HG03175 (cell line): ENCODE measurements at regions not wholly inside any gene's neighbourhood (a gene's known extent, or its start where the extent isn't known, plus 50 kb on each side); places are given as distances from the start of the nearest gene placed in this dataset.

ENCODE experiments used
- ATAC-seq: cut with Tn5 transposase; IDR thresholded peaks from one replicate; pipeline ENCODE4 v1.9.1; 2021; ENCODE audit warnings: mild to moderate bottlenecking, moderate library complexity; ENCODE audit not compliant: unreplicated experiment

GRCh38 chr5:30001826-30002225, 1191.7 kb upstream of the CDH6 start:
- ATAC-seq: no peak

DNA sequence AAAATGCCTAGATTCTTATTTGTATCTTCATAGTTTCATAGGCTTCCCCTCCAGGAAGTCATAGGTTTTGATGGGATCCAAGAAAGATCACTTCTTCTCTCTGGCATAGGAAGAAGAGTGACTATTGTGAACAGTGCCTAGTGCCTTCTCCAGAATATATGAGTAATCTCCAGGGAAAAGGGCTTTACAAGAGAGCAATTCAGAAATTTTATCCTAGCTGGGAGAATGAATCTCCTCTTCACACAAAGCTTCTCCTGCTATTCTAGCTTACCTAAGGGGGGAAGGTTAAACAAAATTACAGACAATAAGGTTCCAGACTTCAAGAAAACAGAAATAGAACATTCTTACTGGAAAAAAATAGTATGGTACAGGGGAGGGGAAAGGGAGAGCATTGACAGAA, 1193.3 kb upstream of the CDH6 start:
- no peak for ATAC-seq

DNA sequence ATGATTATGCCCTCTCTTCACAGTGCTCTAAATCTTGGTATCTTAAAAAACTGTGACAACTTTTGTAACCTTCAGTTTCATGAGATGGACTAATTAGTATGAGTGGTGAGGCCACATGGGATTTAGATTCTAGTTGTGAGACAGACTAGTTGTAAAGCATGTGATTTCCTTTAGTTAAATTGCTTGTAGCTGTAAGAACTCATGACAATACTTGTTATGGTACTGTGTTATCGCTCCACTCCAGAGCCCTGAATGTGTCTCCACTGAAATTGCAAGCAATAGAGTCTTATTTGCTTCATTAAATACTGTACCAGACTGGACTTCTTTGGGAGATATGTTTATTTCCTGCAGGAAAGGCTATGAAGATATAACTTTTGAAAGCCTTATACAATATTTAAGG, 1198.3 kb upstream of the CDH6 start:
- ATAC-seq: no peak

DNA sequence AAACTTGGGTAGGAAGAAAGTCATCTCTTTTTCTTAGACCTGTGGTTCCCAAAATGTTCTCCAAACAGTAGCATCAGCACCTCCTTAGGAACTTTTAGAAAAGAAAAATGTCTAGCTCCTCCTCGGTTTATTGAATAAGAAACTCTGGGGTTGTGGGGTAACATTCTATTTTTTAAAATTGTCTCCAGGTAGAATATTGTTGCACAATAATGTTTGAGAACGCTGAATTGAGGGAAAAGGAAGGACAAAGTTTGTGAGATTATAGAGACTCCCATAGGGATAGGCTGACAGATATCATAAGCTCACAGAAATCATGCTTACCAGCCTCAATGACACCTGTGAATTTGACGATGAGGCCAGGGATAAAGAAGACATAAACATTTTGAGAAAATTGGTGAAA, 1199.0 kb upstream of the CDH6 start:
- no peak for ATAC-seq

- ATAC-seq: no peak
Measured at GRCh38 chr5:29993286-29993685, 1200.2 kb upstream of the CDH6 start.

- ATAC-seq: no peak
Measured at GRCh38 chr5:29992248-29992647, 1201.2 kb upstream of the CDH6 start.

DNA sequence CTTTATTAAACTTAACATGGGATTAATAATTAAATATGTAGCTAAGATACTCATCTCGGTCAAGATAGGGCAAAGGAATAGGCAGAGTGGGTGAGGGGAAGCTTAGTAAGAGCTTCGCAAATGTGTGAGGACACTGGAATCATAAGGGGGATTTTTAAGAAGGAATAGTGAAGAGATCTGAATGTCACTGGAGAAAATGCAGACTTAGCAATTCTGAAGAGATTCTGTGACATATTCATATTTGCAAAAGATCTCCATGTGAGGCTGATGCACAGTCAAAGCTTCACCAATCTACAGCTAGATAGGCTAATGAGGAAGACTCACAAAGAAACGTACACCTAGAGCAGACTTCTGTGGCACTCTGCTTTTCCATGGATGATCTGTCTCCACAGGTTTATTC, 1202.8 kb upstream of the CDH6 start:
- no peak for ATAC-seq

DNA sequence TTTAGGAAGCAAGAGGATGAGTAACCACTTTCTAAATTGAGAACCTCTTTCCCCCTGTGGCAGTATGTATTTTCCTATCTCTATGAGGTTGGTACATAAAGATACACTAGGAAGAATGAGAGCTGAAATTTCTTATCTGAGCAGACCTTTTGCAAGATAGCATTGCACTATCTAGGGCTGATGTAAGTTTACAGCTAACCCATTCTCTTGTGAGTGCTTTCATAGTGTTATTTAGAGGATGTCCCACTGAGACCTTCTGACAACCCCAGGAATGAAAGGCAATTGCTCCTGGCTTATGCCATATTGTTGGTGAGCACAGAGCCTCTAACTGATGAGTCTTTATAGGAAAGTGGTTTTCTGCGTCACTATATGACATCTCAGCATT, 1209.3 kb upstream of the CDH6 start:
- no peak for ATAC-seq

DNA sequence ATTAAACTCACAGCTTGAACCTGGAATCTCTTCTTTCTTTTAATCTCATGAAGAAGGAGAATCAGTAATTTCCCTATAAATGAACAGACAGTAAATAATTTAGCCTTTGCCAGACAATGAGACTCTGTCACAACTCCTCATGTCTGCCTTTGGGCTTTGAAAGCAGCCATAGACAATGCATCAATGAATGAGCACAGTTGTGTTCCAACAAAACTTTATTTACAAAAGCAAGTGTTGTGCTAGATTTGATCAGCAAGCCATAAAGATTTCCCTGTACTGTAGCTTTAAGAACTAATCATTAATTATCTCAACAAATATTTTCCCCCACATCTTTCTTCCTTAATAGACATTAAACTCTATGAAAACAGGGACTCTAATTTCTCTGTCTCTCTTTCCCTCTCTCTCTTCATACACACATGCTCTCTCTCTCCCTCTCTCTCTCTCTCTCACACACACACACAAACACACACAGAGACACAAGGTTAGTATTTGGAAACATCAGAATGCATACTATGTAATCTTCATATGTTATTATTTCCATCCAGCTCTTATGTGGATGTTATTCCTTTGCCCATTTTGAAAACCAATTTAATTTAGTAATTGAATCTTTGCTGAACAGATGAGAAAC, 1209.8 kb upstream of the CDH6 start:
- no peak for ATAC-seq

DNA sequence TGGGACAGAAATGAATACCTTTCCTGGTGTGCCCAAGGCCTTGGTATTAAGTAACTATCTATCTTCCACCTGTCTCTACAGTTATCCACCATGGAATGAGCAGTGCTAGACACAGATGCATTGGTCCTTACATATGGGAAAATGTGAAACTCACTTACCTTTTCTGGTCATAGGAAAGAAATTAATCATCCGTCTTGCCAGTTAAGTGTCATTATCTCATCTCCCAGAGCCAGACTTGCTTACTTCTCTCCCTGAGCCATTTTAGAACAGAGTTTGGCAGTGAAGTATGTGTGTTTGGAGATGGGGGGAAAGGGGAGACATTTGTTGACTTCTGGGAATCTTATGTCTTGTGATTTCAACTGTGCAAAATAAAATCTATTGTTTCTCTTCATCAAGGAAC, 1211.0 kb upstream of the CDH6 start:
- ATAC-seq: no peak

GRCh38 chr5:29972597-29972996, 1220.9 kb upstream of the CDH6 start:
- no peak for ATAC-seq

DNA sequence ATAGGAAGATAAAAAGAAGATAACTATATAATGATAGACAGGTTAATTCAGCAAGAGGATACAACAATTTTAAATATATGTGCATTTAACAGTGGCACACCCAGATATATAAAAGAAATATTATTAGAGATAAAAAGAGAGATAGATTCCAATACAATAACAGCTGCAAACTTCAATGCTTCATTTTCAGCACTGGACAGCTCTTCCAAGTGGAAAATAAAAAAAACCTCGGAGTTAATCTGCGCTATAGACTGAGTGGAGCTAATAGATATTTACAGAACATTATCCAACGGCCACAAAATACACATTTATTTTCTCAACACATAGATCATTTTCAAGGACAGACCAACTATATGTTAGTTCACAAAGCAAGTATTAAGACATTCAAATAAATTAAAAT, 1229.5 kb upstream of the CDH6 start:
- ATAC-seq: no peak

DNA sequence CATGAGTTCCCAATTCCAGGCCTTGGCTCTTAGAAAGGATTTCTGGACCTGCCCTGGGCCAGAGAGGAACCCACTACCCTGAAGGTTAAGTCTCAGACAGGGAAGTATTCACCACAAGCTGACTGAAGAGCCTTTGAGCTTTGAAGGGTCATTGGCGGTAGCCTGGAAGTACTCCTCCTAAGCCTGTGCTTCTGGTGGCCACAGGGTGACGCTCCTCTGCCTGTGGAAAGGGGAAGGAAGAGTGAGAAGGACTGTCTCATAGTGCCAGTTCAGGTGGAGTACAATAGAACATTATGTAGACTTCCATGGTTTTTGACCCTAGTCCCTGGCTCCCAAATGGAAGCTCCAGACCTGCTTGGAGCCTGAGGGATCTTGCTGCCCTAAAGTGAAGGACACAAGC, 1233.2 kb upstream of the CDH6 start:
- ATAC-seq: no peak

DNA sequence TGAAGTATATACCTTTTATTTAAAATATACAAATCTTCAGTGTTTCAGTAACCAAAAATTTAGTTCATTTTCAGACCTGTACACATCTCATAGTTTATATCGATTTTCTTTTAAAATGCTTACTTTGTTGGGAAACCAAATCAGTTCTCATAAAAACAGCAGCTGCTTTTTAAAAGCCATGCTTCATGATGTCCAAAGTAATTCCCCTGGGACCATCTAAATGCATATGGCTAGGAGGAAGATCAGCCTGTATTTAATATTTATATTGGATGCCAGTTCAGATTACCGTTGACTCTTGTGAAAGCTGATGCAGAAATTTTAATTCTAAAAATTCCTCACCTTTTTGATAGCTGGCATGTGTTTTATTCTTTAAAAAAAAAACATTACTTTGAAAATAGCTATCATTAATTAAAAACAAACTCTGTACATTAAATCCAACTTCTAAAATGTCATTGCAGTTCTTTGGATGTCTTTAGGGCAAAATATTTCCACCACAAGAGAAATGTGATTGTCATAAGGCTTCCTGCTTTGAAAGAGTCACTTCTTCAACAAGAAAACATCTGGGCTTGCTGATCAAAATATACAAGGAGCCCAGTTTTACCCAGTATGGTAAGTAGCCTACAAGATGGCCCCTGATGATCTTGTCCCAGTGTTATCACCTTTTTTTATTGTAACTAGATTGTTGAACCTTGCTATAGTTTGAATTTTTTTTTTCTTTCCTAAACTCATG, 1242.9 kb upstream of the CDH6 start:
- ATAC-seq: no peak

DNA sequence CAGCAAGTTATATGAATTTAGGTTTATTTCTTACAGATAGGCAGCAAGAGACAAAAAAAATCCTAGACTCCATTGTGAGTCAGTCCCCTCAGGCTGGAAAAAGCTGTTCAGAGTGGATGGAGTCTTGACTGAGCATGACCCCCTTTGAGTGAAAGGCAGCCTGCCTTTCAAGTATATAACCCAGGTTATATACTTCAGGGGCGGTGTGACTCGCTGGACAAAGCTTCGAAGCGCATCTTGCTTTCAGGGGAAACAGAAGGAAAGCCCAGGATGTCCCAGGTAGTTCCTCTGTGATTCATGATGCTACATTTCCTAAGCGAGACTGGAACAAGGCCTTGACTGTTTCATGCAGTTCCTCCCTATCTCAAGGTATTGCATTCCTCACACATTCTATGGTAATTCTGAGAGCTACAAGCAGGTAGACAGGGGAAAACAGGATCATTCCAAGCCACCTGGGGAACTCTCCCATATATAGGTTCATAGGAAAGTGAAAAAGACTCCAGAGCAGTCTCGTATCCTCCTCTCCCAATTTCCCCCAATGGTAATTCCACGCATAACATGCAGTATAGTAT, 1244.1 kb upstream of the CDH6 start:
- ATAC-seq: no peak

- ATAC-seq: no peak
Measured at GRCh38 chr5:29944327-29944726, 1249.2 kb upstream of the CDH6 start.

DNA sequence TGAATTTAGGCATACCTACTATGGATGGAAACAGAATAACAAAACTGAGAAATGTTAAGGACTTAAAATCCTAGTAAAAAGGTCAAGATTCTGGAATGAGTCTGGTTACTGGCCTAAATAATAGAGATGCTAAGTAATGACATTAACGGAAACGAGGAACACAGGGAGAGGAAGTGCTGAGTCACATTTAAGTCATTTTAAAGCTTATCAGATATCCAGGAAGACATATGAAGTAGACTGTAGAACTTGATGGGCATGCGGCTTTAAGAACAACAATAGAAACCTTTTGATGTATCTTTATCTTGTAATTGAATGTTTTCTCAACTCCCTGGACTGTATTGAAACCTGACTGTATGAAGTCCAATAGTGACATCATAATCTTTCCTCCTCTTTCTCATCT, 1251.4 kb upstream of the CDH6 start:
- no peak for ATAC-seq

DNA sequence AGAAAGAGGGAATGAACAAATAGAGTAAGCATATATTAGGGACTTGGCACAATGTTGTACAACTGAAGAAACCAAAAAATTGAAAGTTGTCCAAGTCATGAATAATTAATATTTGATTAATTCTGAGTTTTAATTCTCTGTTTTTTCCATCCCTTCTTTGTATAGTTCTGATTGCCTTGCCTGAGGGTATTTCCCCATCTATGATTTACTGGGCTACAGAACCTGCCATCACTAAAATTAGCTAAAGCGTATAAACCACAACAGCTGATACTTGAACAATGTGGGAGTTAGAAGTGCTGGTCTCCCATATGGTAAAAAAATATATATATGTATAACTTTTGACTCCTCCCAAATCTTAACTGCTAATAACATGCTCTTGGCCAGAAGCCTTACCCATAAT, 1253.5 kb upstream of the CDH6 start:
- ATAC-seq: no peak

GRCh38 chr5:29935371-29935770, 1258.1 kb upstream of the CDH6 start:
- no peak for ATAC-seq

GRCh38 chr5:29930316-29930715, 1263.2 kb upstream of the CDH6 start:
- no peak for ATAC-seq

DNA sequence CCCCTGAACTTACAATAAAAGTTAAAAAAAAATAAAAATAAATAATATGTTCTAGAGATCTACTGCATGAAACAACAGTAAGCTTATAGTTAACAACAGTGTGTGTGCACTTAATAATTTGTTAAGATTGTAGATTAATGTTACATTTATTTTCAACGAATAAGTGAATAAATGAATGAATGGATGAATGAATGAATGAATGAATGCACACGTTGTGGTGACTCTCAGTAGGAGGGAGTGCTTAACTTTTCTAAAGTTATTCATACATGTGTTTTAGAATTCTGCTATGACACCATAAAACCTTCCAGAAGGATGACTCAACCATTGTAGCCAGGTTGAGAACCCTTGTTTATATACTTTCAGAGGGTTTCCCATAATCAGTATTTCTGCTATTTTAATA, 1269.4 kb upstream of the CDH6 start:
- no peak for ATAC-seq

DNA sequence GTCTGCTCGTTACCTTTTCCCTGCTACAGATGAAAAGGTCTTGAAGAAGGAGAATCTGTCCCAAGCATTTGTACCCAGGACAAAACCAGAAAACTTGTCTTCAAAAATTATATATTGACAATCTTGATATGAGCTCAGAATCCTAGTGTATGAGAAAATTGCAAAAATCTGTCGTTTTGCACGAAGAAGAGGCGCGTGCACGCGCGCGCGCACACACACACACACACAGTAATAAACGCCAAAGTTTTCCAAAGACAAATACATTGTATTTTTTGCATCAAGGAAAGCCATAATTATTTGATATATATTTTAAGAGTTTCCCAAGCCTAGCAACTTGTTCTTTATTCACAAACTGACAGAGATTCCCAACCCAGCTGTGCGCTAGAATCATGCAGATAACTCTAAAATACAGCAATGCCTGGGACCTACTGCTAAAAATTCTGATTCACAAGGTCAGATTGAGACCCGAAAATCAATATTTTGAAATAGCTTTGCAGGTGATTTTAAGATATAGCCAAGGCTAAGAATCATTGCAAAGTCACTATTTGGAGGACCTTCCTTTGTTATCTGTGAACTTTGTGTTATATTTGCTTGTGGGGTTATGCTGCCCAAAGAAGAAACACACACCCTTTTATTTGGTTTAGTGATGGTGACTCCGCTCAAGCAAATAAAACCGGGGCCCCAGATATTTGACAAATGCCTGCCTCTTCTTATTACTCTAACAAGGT, 1287.7 kb upstream of the CDH6 start:
- ATAC-seq: no peak
